Left ventricle myocardium inferior (tissue), 1 donor: ENCODE measurements at regions not wholly inside any gene's neighbourhood (a gene's known extent, or its start where the extent isn't known, plus 50 kb on each side); places are given as distances from the start of the nearest gene placed in this dataset.

Source experiments
- DNase-seq: peaks from one replicate; pipeline ENCODE4 v3.0.0-alpha.2; 2020
- H3K27ac ChIP-seq: fragments of 200-600 bp; replicated peaks from 2 replicates; pipeline ENCODE4 v1.8.0; 2021
- H3K27me3 ChIP-seq: fragments of 200-600 bp; 2 replicates; pipeline ENCODE4 v1.8.0; 2021; ENCODE audit warnings: low read depth
- H3K36me3 ChIP-seq: fragments of 200-600 bp; 2 replicates; pipeline ENCODE4 v1.8.0; 2021
- H3K4me1 ChIP-seq: fragments of 200-600 bp; 2 replicates; pipeline ENCODE4 v1.8.0; 2021
- H3K4me3 ChIP-seq: fragments of 200-600 bp; 2 replicates; pipeline ENCODE4 v1.8.0; 2021; ENCODE audit warnings: mild to moderate bottlenecking, moderate library complexity
- H3K9me3 ChIP-seq: fragments of 200-600 bp; replicated peaks from 2 replicates; pipeline ENCODE4 v1.8.0; 2021
- CTCF ChIP-seq: fragments of 200-600 bp; IDR thresholded peaks from 2 replicates; pipeline ENCODE4 v1.8.0; 2021; ENCODE audit warnings: antibody characterized with exemption, mild to moderate bottlenecking, borderline replicate concordance
- intact Hi-C: fragments of 100-400 bp; cut with micrococcal nuclease; formaldehyde crosslinking; loops from one replicate; pipeline ENCODE4 v1.11.0; 2022
- donor health status: DM: no; HTN: yes; CAD: no; lungs with severe emphysema.

- no peaks in the 10 kb centered on the region for H3K27me3 ChIP-seq
- intact Hi-C loops, result no loop called here
- no peak overlapping the region for H3K27ac ChIP-seq
- no peak for DNase-seq
- TF ChIP-seq CTCF, result no peak
- H3K9me3 ChIP-seq, result no peaks in the 10 kb centered on the region
- H3K36me3 ChIP-seq, result no peaks in the 10 kb centered on the region
- no peak overlapping the region for H3K4me3 ChIP-seq
- H3K4me1 ChIP-seq, result no peaks in the 10 kb centered on the region
These were observed 216.8 kb upstream of the C1orf87 start for GRCh38 chr1:60290393-60290792.

- Histone ChIP-seq H3K36me3 (no peaks in the 10 kb centered on the region), H3K9me3 (no peaks in the 10 kb centered on the region), H3K4me3 (no peak overlapping the region), H3K27ac (no peak overlapping the region), H3K27me3 (no peaks in the 10 kb centered on the region), H3K4me1 (no peaks in the 10 kb centered on the region)
- TF ChIP-seq CTCF, result no peak
- DNase-seq, result no peak
- intact Hi-C loops, result no loop called here
These were observed 214.0 kb upstream of the C1orf87 start for GRCh38 chr1:60287536-60287935.

- Histone ChIP-seq H3K36me3 (no peaks in the 10 kb centered on the region), H3K4me1 (peaks cover 12% of the 10 kb centered on the region), H3K9me3 (no peaks in the 10 kb centered on the region), H3K27me3 (no peaks in the 10 kb centered on the region), H3K27ac (no peak overlapping the region), H3K4me3 (no peak overlapping the region)
- no peak for TF ChIP-seq CTCF
- DNase-seq, result no peak
- intact Hi-C loops, result no loop called here
These were observed 210.1 kb upstream of the C1orf87 start for GRCh38 chr1:60283690-60284089.

- H3K9me3 ChIP-seq, result no peaks in the 10 kb centered on the region
- H3K36me3 ChIP-seq, result no peaks in the 10 kb centered on the region
- peak; percentile 93 for TF ChIP-seq CTCF
- H3K27ac ChIP-seq, result no peak overlapping the region
- no peaks in the 10 kb centered on the region for H3K27me3 ChIP-seq
- H3K4me3 ChIP-seq, result no peak overlapping the region
- H3K4me1 ChIP-seq, result peaks cover 12% of the 10 kb centered on the region
- DNase-seq, result peak; percentile 34
- intact Hi-C loops, result no loop called here
These were observed 207.9 kb upstream of the C1orf87 start for GRCh38 chr1:60281360-60281932.

GRCh38 chr1:60280819-60281218 is 207.2 kb upstream of the C1orf87 start:
- Histone ChIP-seq H3K36me3 (no peaks in the 10 kb centered on the region), H3K9me3 (no peaks in the 10 kb centered on the region), H3K4me3 (no peak overlapping the region), H3K27me3 (no peaks in the 10 kb centered on the region), H3K4me1 (peaks cover 12% of the 10 kb centered on the region), H3K27ac (no peak overlapping the region)
- TF ChIP-seq CTCF, result no peak
- intact Hi-C loops, result no loop called here
- DNase-seq, result no peak
